ENCODE measurements at regions not wholly inside any gene's neighbourhood (a gene's known extent, or its start where the extent isn't known, plus 50 kb on each side); places are given as distances from the start of the nearest gene placed in this dataset.
"Not testable (repeated sequence)": the region's sequence is repeated elsewhere in the genome, so short reads cannot be mapped to it uniquely, and the experiment has no call there.

DNA sequence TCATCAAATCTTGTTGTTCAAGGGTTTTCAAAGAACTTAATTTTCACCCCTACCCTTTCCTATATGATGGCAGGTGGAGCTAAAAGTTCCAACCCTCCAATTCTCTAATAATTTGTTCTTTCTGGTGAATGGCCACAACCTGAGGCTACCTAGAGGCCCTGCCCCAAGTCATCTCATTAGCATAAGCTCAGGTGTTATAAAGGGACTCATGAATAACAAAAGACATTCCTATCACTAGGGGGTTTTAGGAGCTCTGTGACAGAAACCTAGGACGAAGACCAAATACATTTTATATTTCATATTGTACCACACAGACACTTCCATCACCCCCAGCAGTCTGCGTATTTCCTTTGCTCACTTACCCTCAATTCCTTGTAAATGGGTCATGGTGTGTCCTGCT lies 483.6 kb upstream of the EPHA6 start:
- DNase-seq = no peak

- no peak for DNase-seq
Measured at GRCh38 chr3:96331341-96331740, 483.1 kb upstream of the EPHA6 start.

GRCh38 chr3:96334779-96335178 lies 479.6 kb upstream of the EPHA6 start:
- no peak for DNase-seq

DNA sequence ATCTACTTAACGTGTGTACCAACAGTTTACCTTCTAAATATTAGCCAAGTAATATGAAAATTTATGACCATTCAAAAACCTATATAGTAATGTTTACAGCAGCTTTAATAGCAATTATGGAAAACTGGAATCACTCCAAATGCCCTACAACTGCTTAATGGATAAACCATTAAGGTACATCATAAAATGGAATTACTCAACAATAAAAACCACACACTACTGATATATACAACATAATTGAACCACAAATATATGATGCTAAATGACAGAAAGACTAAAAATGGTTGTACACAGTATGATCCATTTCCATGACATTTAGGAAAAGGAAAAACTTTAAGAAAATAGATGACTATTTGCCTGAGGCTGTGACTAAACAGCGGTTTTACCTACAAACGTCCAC lies 467.1 kb upstream of the EPHA6 start:
- DNase-seq = no peak

GRCh38 chr3:96351598-96351997 lies 462.8 kb upstream of the EPHA6 start:
- not testable (repeated sequence) for DNase-seq

DNA sequence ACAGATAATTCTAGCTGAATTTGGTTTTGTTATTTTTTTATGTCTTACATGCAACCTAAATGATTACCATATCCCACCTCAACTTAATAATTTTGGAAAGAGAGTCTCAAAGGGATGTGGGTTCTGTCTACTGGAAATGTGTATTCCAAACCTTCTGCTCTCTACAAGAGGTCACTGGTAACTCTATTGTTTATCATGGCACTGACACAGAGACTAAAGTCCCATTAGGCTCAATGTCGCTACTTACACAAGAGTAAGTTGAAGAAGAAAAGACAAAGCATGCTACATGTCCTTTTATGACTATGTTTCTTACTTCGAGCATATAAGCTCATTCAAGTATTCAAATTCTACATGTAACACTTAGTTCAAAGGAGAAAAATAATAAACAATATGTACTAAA lies 460.3 kb upstream of the EPHA6 start:
- DNase-seq = no peak

DNA sequence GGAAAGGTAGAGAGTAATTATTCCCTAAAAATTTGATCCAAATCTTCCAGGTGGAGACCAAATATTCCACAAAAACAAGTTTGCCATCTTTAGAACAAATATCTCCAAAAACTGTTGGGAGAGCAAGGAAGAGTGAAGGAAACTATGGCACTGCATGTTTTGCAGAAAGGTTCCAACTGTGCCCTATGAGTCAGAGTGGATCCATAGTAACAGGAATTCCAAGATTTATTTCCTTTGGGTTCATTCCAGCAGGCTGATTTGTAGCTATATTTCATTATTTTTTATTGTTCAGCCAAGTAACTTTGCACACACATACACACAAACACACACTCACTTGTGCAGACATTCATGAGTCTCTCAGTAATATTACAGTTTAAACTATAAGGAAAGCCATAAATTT lies 459.7 kb upstream of the EPHA6 start:
- DNase-seq = no peak

GRCh38 chr3:96361241-96361640 lies 453.2 kb upstream of the EPHA6 start:
- DNase-seq = no peak

GRCh38 chr3:96370637-96371036 lies 443.8 kb upstream of the EPHA6 start:
- DNase-seq = no peak

DNA sequence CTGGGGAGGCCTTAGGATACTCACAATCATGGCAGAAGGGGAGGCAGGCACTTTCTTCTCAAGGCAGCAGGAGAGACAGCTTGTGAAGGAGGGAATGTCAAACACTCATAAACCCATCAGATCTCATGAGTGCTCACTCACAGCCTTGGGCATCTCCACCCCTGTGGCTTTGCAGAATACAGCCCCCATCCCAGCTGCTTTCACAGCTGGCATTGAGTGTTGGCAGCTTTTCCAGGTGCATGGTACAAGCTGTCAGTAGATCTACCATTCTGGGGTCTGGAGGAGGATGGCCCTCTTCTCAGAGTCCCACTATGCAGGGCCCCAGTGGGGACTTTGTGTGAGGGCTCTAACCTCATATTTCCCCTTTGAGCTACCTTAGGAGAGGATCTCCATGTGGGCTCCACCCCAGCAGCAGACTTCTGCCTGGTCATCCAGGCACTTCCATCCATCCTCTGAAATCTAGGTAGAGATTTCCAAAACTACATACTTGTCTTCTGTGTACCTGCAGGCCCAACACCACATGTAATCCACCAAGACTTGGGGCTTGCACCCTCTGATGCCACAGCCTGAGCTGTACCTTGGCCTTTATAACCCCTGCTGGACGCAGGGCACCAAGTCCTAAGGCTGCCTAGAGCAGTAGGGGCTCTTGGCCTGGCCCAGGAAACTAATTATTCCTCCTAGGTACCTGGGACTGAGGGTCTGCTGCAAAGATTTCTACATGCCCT lies 404.2 kb upstream of the EPHA6 start:
- no peak for DNase-seq

DNA sequence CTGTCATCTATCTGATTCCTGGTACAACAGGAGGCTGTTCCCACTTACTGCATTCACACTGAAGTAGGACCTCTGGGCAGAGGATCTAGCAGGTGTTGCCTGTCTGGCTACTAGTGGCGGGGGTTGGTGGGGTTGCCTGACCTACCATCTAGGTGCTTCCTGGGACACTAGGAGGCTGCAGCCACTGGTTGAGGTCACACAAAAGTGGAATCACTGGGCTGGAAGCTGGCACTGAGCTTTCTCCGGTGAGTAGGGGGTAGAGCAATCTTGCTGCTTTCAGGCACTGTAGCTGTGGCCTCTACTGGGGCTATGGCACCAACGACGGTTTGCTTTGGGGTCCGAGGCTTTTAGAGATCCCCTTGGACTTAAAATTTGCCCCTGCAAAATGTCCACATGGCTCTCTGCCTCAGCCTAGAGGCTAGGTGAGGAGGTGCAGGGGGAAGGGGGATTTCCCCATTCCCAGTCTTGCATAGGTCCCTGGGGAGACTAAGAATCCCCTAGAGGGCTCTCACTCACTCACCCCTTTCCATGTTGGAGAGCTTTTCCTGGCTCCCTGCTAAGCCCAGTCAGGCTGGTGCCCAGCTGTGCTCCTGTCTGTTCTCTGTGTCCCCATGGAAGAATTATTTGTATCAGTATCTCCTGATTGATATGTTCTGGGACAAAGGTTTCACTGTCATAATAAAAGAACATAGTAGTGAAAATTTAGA lies 397.7 kb upstream of the EPHA6 start:
- no peak for DNase-seq

- DNase-seq = no peak
Measured at GRCh38 chr3:96428097-96428496, 386.3 kb upstream of the EPHA6 start.

DNA sequence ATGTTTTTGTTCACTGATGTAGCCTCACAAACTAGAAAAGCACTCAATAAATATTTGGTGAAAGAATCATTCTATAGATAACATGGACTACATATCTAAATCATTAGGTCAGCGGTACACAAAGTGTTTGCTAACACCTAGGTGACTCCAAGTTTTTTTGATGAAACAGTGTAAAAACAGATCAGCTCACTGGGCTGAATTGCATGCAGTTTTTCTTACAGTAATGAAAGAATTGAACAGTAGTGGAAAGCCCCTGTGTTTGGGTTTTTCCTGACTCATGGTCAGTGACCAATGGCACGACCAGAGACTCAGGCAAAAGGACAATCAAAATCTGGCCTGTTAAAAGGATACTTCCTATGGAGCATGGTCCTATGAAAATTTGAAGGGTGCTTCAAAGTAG lies 384.3 kb upstream of the EPHA6 start:
- DNase-seq = no peak

GRCh38 chr3:96434651-96435050 lies 379.7 kb upstream of the EPHA6 start:
- DNase-seq = no peak

DNA sequence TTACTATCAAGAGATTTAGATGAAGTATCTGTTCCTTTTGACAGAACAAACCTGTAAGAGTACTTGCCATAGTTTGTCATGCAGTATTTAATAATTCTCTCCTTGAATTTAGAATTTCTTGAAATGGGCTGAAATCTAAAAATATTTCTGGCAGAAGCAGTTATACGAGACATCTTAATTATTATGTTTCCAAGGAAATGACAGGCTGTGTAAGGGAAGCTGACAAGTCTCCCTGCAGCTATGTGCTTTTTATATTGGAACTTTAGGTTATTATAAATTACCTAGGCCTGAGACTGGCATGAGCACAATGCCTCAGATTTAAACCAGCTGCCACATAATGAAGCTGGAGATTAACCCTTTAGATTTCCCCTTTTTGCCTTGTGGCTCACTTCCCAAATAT lies 365.0 kb upstream of the EPHA6 start:
- DNase-seq = no peak

GRCh38 chr3:96449803-96450202 lies 364.6 kb upstream of the EPHA6 start:
- no peak for DNase-seq

- no peak for DNase-seq
Measured at GRCh38 chr3:96450699-96451098, 363.7 kb upstream of the EPHA6 start.

GRCh38 chr3:96465521-96465920 lies 348.9 kb upstream of the EPHA6 start:
- no peak for DNase-seq

DNA sequence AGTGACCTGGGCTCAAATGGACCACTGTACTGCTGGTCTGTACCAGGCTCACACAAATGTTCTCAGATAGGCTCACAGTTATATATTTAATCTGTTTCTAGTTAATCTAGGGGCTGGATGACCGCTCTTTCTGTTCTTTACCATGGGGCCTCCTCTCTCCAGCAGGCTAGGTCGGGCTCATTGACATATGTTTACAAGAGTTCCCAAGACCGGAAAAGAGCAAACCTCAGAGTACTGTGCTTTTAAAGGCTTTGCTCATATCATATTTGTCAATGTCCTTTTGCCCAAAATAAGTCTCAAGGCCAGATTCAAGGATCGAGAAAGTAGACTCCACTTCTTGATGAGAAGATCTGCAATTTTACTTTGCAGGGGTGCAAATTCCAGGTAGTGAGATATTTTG lies 348.0 kb upstream of the EPHA6 start:
- DNase-seq = no peak

- no peak for DNase-seq
Measured at GRCh38 chr3:96467639-96468038, 346.8 kb upstream of the EPHA6 start.

GRCh38 chr3:96478496-96478895 lies 335.9 kb upstream of the EPHA6 start:
- DNase-seq = no peak

DNA sequence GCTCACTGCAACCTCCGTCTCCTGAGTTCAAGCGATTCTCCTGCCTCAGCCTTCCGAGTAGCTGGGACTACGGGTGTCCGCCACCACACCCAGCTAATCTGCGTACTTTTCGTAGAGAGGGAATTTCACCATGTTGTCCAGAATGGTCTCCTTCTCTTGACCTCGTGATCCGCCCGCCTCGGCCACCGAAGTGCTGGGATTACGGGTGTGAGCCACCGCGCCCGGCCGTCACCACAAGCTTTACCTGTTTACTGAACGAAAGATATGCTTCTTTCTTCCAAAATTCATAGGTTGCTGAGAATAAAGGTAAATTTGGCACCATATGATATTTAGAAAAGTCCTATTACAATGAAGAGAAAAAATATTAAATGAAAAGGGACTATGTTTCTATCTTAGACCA lies 333.5 kb upstream of the EPHA6 start:
- DNase-seq = no peak

DNA sequence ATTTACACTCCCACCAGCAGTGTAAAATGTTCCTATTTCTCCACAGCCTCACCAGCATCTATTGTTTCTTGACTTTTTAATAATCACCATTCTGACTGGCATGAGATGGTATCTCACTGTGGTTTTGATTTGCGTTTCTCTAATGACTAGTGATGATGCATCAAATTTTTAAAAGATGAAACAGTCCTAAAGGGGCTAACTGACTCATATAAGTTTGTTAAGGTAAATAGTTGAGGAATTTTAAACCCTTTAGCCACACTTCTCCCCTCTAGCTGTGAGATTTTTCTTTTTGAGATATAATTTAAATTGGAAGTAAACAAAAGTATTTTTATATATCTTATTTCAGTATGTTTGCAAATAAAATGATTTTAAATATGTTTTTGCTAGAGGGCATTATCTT lies 331.2 kb upstream of the EPHA6 start:
- not testable (repeated sequence) for DNase-seq

DNA sequence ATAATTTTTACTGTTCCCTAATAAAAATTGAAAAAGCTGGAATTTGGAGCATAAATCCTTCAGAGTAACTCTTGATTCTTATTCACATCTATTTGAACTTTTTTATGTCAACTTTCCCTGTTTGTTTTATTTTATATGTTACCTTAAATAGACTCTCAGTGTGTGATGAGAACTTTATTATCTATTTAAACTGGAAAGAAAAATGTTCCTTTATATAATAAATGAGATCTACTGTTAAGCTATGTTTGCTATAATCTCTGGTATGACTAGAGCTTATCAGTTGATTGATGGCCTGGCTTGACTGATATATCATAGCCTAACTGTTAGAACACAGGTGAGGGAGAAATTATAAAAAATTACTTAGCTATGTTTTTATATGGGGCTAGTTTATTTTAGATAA lies 330.6 kb upstream of the EPHA6 start:
- DNase-seq = no peak

DNA sequence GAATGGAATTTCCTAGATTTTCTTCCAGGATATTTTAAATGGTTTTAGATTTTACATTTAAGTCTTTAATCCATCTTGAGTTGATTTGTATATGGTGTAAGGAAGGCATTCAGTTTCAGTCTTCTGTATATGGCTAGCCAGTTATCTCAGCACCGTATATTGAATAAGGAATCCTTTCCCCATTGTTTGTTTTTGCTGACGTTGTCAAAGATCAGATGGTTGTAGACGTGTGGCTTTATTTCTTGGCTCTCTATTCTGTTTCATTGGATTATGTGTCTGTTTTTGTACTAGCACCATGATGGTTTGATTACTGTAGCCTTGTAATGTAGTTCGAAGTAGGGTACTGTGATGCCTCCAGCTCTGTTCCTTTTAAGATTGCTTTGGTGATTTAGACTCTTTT lies 325.7 kb upstream of the EPHA6 start:
- no peak for DNase-seq

All from activated CD4-positive, alpha-beta T cell treated with anti-CD3 and anti-CD28 coated beads for 48 hours (primary cell).